Stomach smooth muscle (tissue), 2 donors: ENCODE measurements at regions not wholly inside any gene's neighbourhood (a gene's known extent, or its start where the extent isn't known, plus 50 kb on each side); places are given as distances from the start of the nearest gene placed in this dataset.

ENCODE experiments used
- H3K27ac ChIP-seq: one replicate; pipeline ENCODE4 v1.7.0; 2013; ENCODE audit warnings: mild to moderate bottlenecking, low read length, inconsistent platforms
- H3K27me3 ChIP-seq, 2 donors: one replicate each; pipeline ENCODE4 v1.7.0; 2013; ENCODE audit warnings: low read length in 2 of 2; ENCODE audit not compliant: insufficient read depth in 2 of 2, control insufficient read depth in 1 of 2
- H3K36me3 ChIP-seq, 2 donors: one replicate each; pipeline ENCODE4 v1.7.0; 2013; ENCODE audit warnings: low read length in 2 of 2; ENCODE audit not compliant: control insufficient read depth in 2 of 2, insufficient read depth in 2 of 2
- H3K4me1 ChIP-seq: one replicate; pipeline ENCODE4 v1.7.0; 2013; ENCODE audit warnings: low read length; ENCODE audit not compliant: control insufficient read depth, insufficient read depth
- H3K4me3 ChIP-seq, 2 donors: one replicate each; pipeline ENCODE4 v1.7.0; 2013; ENCODE audit warnings: low read length in 2 of 2
- H3K9ac ChIP-seq, 2 donors: one replicate each; pipeline ENCODE4 v1.7.0; 2013; ENCODE audit warnings: low read length in 2 of 2, mild to moderate bottlenecking in 1 of 2
- H3K9me3 ChIP-seq, 2 donors: one replicate each; pipeline ENCODE4 v1.7.0; 2013; ENCODE audit warnings: low read length in 2 of 2; ENCODE audit not compliant: control insufficient read depth in 2 of 2
- donor health status: healthy.
- donor health status: Pancreatic carcinoma.

- Histone ChIP-seq H3K9me3 (no peaks in the 10 kb centered on the region), H3K4me1 (peaks cover 10% of the 10 kb centered on the region), H3K36me3 (no peaks in the 10 kb centered on the region), H3K27me3 (peaks cover 5 to 7% of the 10 kb centered on the region in 2 donors), H3K27ac (no peak overlapping the region), H3K4me3 (no peak overlapping the region), H3K9ac (no peak overlapping the region)
These were observed 71.6 kb upstream of the CASZ1 start for GRCh38 chr1:10867914-10868598.

- H3K27ac ChIP-seq, result no peak overlapping the region
- H3K4me3 ChIP-seq, result no peak overlapping the region
- no peaks in the 10 kb centered on the region for H3K36me3 ChIP-seq
- peaks cover 5 to 7% of the 10 kb centered on the region in 2 donors for H3K27me3 ChIP-seq
- no peaks in the 10 kb centered on the region for H3K9me3 ChIP-seq
- no peak overlapping the region for H3K9ac ChIP-seq
- H3K4me1 ChIP-seq, result peaks cover 8% of the 10 kb centered on the region
These were observed 72.1 kb upstream of the CASZ1 start for GRCh38 chr1:10868599-10868965.

- Histone ChIP-seq H3K9me3 (no peaks in the 10 kb centered on the region), H3K9ac (no peak overlapping the region), H3K36me3 (no peaks in the 10 kb centered on the region), H3K4me3 (no peak overlapping the region), H3K27ac (no peak overlapping the region), H3K27me3 (peaks cover 7% of the 10 kb centered on the region in 2 donors), H3K4me1 (peaks cover 8% of the 10 kb centered on the region)
These were observed 73.5 kb upstream of the CASZ1 start for GRCh38 chr1:10869933-10870332.

GRCh38 chr1:10870493-10871096 lies 74.1 kb upstream of the CASZ1 start:
- Histone ChIP-seq H3K27me3 (peaks cover 7 to 9% of the 10 kb centered on the region in 2 donors), H3K4me1 (peaks cover 8% of the 10 kb centered on the region), H3K4me3 (no peak overlapping the region), H3K9ac (no peak overlapping the region), H3K36me3 (no peaks in the 10 kb centered on the region), H3K27ac (no peak overlapping the region), H3K9me3 (no peaks in the 10 kb centered on the region)

- H3K4me3 ChIP-seq, result no peak overlapping the region
- H3K4me1 ChIP-seq, result no peaks in the 10 kb centered on the region
- H3K36me3 ChIP-seq, result no peaks in the 10 kb centered on the region
- no peak overlapping the region for H3K27ac ChIP-seq
- H3K9ac ChIP-seq, result no peak overlapping the region
- H3K27me3 ChIP-seq, result peaks cover 0 to 9% of the 10 kb centered on the region in 2 donors
- H3K9me3 ChIP-seq, result no peaks in the 10 kb centered on the region
These were observed 76.7 kb upstream of the CASZ1 start for GRCh38 chr1:10873189-10873588.

- Histone ChIP-seq H3K4me1 (no peaks in the 10 kb centered on the region), H3K27ac (no peak overlapping the region), H3K9me3 (no peaks in the 10 kb centered on the region), H3K36me3 (no peaks in the 10 kb centered on the region), H3K9ac (no peak overlapping the region), H3K4me3 (no peak overlapping the region), H3K27me3 (peaks cover 0 to 6% of the 10 kb centered on the region in 2 donors)
These were observed 77.9 kb upstream of the CASZ1 start for GRCh38 chr1:10874351-10874750.

GRCh38 chr1:10877894-10878293 lies 81.4 kb upstream of the CASZ1 start:
- Histone ChIP-seq H3K9me3 (no peaks in the 10 kb centered on the region), H3K4me3 (no peak overlapping the region), H3K9ac (no peak overlapping the region), H3K27ac (no peak overlapping the region), H3K27me3 (peaks cover 0 to 5% of the 10 kb centered on the region in 2 donors), H3K4me1 (no peaks in the 10 kb centered on the region), H3K36me3 (no peaks in the 10 kb centered on the region)

GRCh38 chr1:10878469-10878868 lies 82.0 kb upstream of the CASZ1 start:
- Histone ChIP-seq H3K27ac (no peak overlapping the region), H3K9ac (no peak overlapping the region), H3K4me3 (no peak overlapping the region), H3K36me3 (no peaks in the 10 kb centered on the region), H3K4me1 (no peaks in the 10 kb centered on the region), H3K27me3 (peaks cover 0 to 5% of the 10 kb centered on the region in 2 donors), H3K9me3 (no peaks in the 10 kb centered on the region)

- H3K36me3 ChIP-seq, result no peaks in the 10 kb centered on the region
- peaks cover 0 to under 1% of the 10 kb centered on the region in 2 donors for H3K27me3 ChIP-seq
- no peak overlapping the region for H3K27ac ChIP-seq
- no peak overlapping the region for H3K4me3 ChIP-seq
- H3K9ac ChIP-seq, result no peak overlapping the region
- no peaks in the 10 kb centered on the region for H3K4me1 ChIP-seq
- H3K9me3 ChIP-seq, result no peaks in the 10 kb centered on the region
These were observed 83.6 kb upstream of the CASZ1 start for GRCh38 chr1:10880063-10880462.

- H3K9ac ChIP-seq, result no peak overlapping the region
- H3K4me3 ChIP-seq, result no peak overlapping the region
- no peaks in the 10 kb centered on the region for H3K4me1 ChIP-seq
- no peaks in the 10 kb centered on the region for H3K9me3 ChIP-seq
- H3K27ac ChIP-seq, result no peak overlapping the region
- no peaks in the 10 kb centered on the region for H3K36me3 ChIP-seq
- no peaks in the 10 kb centered on the region for H3K27me3 ChIP-seq
These were observed 84.6 kb upstream of the CASZ1 start for GRCh38 chr1:10881046-10881445.

- no peaks in the 10 kb centered on the region for H3K9me3 ChIP-seq
- H3K4me1 ChIP-seq, result no peaks in the 10 kb centered on the region
- no peaks in the 10 kb centered on the region for H3K27me3 ChIP-seq
- no peak overlapping the region for H3K9ac ChIP-seq
- no peaks in the 10 kb centered on the region for H3K36me3 ChIP-seq
- H3K27ac ChIP-seq, result no peak overlapping the region
- H3K4me3 ChIP-seq, result no peak overlapping the region
These were observed 85.6 kb upstream of the CASZ1 start for GRCh38 chr1:10882069-10882468.
